H9 (cell line): ENCODE measurements at regions not wholly inside any gene's neighbourhood (a gene's known extent, or its start where the extent isn't known, plus 50 kb on each side); places are given as distances from the start of the nearest gene placed in this dataset.

Experiments used
- DNase-seq: peaks from one replicate; pipeline ENCODE4 v3.0.0-alpha.2; 2017
- H2AFZ ChIP-seq: one replicate; pipeline ENCODE4 v1.6.1; 2013; ENCODE audit warnings: mild to moderate bottlenecking, low read length, control low read depth, moderate library complexity
- H2AK5ac ChIP-seq: 2 replicates; pipeline ENCODE4 v1.6.1; 2013; ENCODE audit warnings: low read length, control low read depth, mixed read lengths; ENCODE audit not compliant: insufficient read length
- H2BK120ac ChIP-seq: one replicate; pipeline ENCODE4 v1.6.1; 2013; ENCODE audit warnings: low read depth, mild to moderate bottlenecking, low read length, control low read depth, inconsistent platforms; ENCODE audit not compliant: poor library complexity, severe bottlenecking
- H2BK12ac ChIP-seq: 2 replicates; pipeline ENCODE4 v1.6.1; 2013; ENCODE audit warnings: low read length, control low read depth, mixed read lengths, low read depth; ENCODE audit not compliant: insufficient read length
- H2BK15ac ChIP-seq: 2 replicates; pipeline ENCODE4 v1.6.1; 2013; ENCODE audit warnings: low read depth, low read length, control low read depth
- H2BK20ac ChIP-seq: one replicate; pipeline ENCODE4 v1.6.1; 2013; ENCODE audit warnings: low read depth, mild to moderate bottlenecking, low read length, control low read depth, inconsistent platforms; ENCODE audit not compliant: poor library complexity, severe bottlenecking
- H2BK5ac ChIP-seq: 2 replicates; pipeline ENCODE4 v1.6.1; 2013; ENCODE audit warnings: low read length, control low read depth, mixed read lengths; ENCODE audit not compliant: insufficient read length
- H3K14ac ChIP-seq: 2 replicates; pipeline ENCODE4 v1.6.1; 2013; ENCODE audit warnings: low read length, control low read depth; ENCODE audit not compliant: insufficient read depth
- H3K18ac ChIP-seq: 2 replicates; pipeline ENCODE4 v1.6.1; 2013; ENCODE audit warnings: low read depth, mild to moderate bottlenecking, mixed read lengths, low read length, control low read depth; ENCODE audit not compliant: insufficient read length
- H3K23ac ChIP-seq: 2 replicates; pipeline ENCODE4 v1.6.1; 2013; ENCODE audit warnings: low read length, control low read depth, mixed read lengths, low read depth; ENCODE audit not compliant: insufficient read length
- H3K23me2 ChIP-seq: 2 replicates; pipeline ENCODE4 v1.6.1; 2013; ENCODE audit warnings: low read depth, mild to moderate bottlenecking, mixed read lengths, low read length, control low read depth; ENCODE audit not compliant: insufficient read length, poor library complexity, severe bottlenecking
- H3K27ac ChIP-seq: 2 replicates; pipeline ENCODE4 v1.5.1; 2013; ENCODE audit warnings: low read length, control low read depth, mixed read lengths, low read depth; ENCODE audit not compliant: insufficient read length
- H3K27me3 ChIP-seq: 2 replicates; pipeline ENCODE4 v1.6.1; 2013; ENCODE audit warnings: low read length, control low read depth, inconsistent platforms; ENCODE audit not compliant: insufficient read depth
- H3K4ac ChIP-seq: 2 replicates; pipeline ENCODE4 v1.6.1; 2013; ENCODE audit warnings: low read depth, mild to moderate bottlenecking, control low read depth, inconsistent platforms, low read length, moderate library complexity
- H3K4me1 ChIP-seq: 2 replicates; pipeline ENCODE4 v1.6.1; 2013; ENCODE audit warnings: low read length, control low read depth, inconsistent platforms; ENCODE audit not compliant: insufficient read depth
- H3K4me2 ChIP-seq: 2 replicates; pipeline ENCODE4 v1.6.1; 2013; ENCODE audit warnings: low read length, control low read depth, mixed read lengths; ENCODE audit not compliant: insufficient read length, insufficient read depth
- H3K56ac ChIP-seq: 2 replicates; pipeline ENCODE4 v1.6.1; 2013; ENCODE audit warnings: low read depth, mild to moderate bottlenecking, mixed read lengths, low read length, control low read depth; ENCODE audit not compliant: insufficient read length
- H3K79me1 ChIP-seq: 2 replicates; pipeline ENCODE4 v1.6.1; 2013; ENCODE audit warnings: low read depth, mild to moderate bottlenecking, moderate library complexity, low read length, control low read depth, inconsistent platforms; ENCODE audit not compliant: insufficient read depth, poor library complexity, severe bottlenecking
- H3K79me2 ChIP-seq: 2 replicates; pipeline ENCODE4 v1.6.1; 2013; ENCODE audit warnings: low read length, control low read depth, inconsistent platforms; ENCODE audit not compliant: insufficient read depth
- H3K9ac ChIP-seq: 2 replicates; pipeline ENCODE4 v1.6.1; 2013; ENCODE audit warnings: low read length, control low read depth, mixed read lengths; ENCODE audit not compliant: insufficient read length; ENCODE audit errors: extremely low read depth
- H3K9me3 ChIP-seq: one replicate; pipeline ENCODE4 v1.6.1; 2013; ENCODE audit warnings: low read depth, low read length, inconsistent platforms; ENCODE audit not compliant: control insufficient read depth
- H3T11ph ChIP-seq: one replicate; pipeline ENCODE4 v1.6.1; 2013; ENCODE audit warnings: mild to moderate bottlenecking, low read length, control low read depth, inconsistent platforms
- H4K20me1 ChIP-seq: one replicate; pipeline ENCODE4 v1.6.1; 2013; ENCODE audit not compliant: control insufficient read depth, insufficient read length, insufficient read depth
- H4K5ac ChIP-seq: 2 replicates; pipeline ENCODE4 v1.6.1; 2013; ENCODE audit warnings: low read depth, mild to moderate bottlenecking, mixed read lengths, low read length, control low read depth; ENCODE audit not compliant: insufficient read length
- H4K8ac ChIP-seq: replicated peaks from 2 replicates; pipeline ENCODE4 v1.6.1; 2013; ENCODE audit warnings: low read length, control low read depth, mixed read lengths, low read depth; ENCODE audit not compliant: insufficient read length
- H4K91ac ChIP-seq: 2 replicates; pipeline ENCODE4 v1.6.1; 2013; ENCODE audit warnings: low read depth, mild to moderate bottlenecking, moderate library complexity, mixed read lengths, low read length, control low read depth; ENCODE audit not compliant: insufficient read length
- H3K27ac Mint-ChIP-seq, 3 experiments: 2 replicates in 2 of 3; 3 replicates in 1 of 3; pipeline ENCODE4 v1.8.0; 2020 to 2021; ENCODE audit warnings: mixed read lengths in 3 of 3, mild to moderate bottlenecking in 1 of 3, moderate library complexity in 1 of 3
- H3K27me3 Mint-ChIP-seq: 2 replicates; pipeline ENCODE4 v1.8.0; 2021; ENCODE audit warnings: low read depth, mild to moderate bottlenecking, moderate library complexity, mixed read lengths
- H3K36me3 Mint-ChIP-seq, 3 experiments: 2 replicates in 2 of 3; 3 replicates in 1 of 3; pipeline ENCODE4 v1.8.0; 2020 to 2021; ENCODE audit warnings: low read depth in 3 of 3, mixed read lengths in 3 of 3; ENCODE audit not compliant: insufficient read depth in 1 of 3
- H3K4me1 Mint-ChIP-seq, 2 experiments: 2 replicates each; pipeline ENCODE4 v1.8.0; 2020; ENCODE audit warnings: mixed read lengths in 2 of 2
- H3K4me3 Mint-ChIP-seq, 2 experiments: 2 replicates in 1 of 2; 3 replicates in 1 of 2; pipeline ENCODE4 v1.8.0; 2020 to 2021; ENCODE audit warnings: mild to moderate bottlenecking in 2 of 2, mixed read lengths in 2 of 2, moderate library complexity in 1 of 2
- H3K9me3 Mint-ChIP-seq, 2 experiments: 2 replicates in 1 of 2; 3 replicates in 1 of 2; pipeline ENCODE4 v1.8.0; 2020; ENCODE audit warnings: mild to moderate bottlenecking in 2 of 2, mixed read lengths in 2 of 2, moderate library complexity in 1 of 2
- WGBS: extraction: QIAGEN DNeasy Blood & Tissue Kit; methylation state at CpG from one replicate; pipeline ENCODE4 v1.1.7; 2013; ENCODE audit warnings: missing lambda C conversion rate, low lambda C conversion rate, mixed read lengths; ENCODE audit not compliant: insufficient read length; ENCODE audit errors: extremely low coverage; 5-methylcytosine and 5-hydroxymethylcytosine counted together
- TF ChIP-seq, protein P1 (sequence below): fragments of 200-600 bp; sonication (generic); conservative IDR thresholded peaks from 3 replicates; pipeline ENCODE4 v1.8.0; 2021; ENCODE audit warnings: antibody characterized with exemption, mild to moderate bottlenecking

DNA sequence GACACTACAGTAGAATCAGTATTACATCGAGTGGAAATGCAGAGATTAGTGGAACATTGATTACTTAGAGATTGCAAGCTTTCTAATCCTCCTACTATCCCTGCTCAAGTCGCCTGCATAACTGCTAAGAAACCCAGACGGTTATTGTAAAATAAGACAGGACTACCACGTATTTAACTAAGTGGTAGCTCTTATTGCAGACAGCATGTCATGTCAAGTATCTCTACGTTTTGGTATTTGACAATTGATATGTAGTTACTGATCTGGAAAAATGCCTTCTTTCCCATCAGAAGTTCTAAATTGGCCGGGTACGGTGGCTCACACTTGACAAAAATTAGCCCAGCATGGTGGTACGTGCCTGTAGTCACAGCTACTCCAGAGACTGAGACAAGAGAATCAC, 404.1 kb downstream of the CBLN2 start:
- no peak overlapping the region for H3K23ac ChIP-seq
- no peak overlapping the region for H3K27ac Mint-ChIP-seq
- no peak overlapping the region for H3K18ac ChIP-seq
- TF ChIP-seq, protein P1, sequence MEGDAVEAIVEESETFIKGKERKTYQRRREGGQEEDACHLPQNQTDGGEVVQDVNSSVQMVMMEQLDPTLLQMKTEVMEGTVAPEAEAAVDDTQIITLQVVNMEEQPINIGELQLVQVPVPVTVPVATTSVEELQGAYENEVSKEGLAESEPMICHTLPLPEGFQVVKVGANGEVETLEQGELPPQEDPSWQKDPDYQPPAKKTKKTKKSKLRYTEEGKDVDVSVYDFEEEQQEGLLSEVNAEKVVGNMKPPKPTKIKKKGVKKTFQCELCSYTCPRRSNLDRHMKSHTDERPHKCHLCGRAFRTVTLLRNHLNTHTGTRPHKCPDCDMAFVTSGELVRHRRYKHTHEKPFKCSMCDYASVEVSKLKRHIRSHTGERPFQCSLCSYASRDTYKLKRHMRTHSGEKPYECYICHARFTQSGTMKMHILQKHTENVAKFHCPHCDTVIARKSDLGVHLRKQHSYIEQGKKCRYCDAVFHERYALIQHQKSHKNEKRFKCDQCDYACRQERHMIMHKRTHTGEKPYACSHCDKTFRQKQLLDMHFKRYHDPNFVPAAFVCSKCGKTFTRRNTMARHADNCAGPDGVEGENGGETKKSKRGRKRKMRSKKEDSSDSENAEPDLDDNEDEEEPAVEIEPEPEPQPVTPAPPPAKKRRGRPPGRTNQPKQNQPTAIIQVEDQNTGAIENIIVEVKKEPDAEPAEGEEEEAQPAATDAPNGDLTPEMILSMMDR = no peak
- H3K79me2 ChIP-seq = no peaks in the 10 kb centered on the region
- no peak overlapping the region for H3K4ac ChIP-seq
- H3K23me2 ChIP-seq = no peaks in the 10 kb centered on the region
- H4K91ac ChIP-seq = no peak overlapping the region
- no peaks in the 10 kb centered on the region for H4K20me1 ChIP-seq
- no peak overlapping the region for H2AK5ac ChIP-seq
- H3K4me2 ChIP-seq = no peak overlapping the region
- H3K79me1 ChIP-seq = no peaks in the 10 kb centered on the region
- WGBS = no CpG with 5 or more reads among the region's 8 CpGs
- H2BK120ac ChIP-seq = no peak overlapping the region
- no peak overlapping the region for H2AFZ ChIP-seq
- H3K56ac ChIP-seq = no peak overlapping the region
- no peak overlapping the region for H2BK20ac ChIP-seq
- H4K8ac ChIP-seq = no peak overlapping the region
- H3K36me3 Mint-ChIP-seq = peaks cover 0 to 2% (median 0%) of the 10 kb centered on the region in 3 experiments; a peak in 2 of 7 replicates
- no peaks in the 10 kb centered on the region for H3K4me1 Mint-ChIP-seq
- H3K27me3 ChIP-seq = no peaks in the 10 kb centered on the region
- no peaks in the 10 kb centered on the region; a peak in 1 of 5 replicates for H3K9me3 Mint-ChIP-seq
- DNase-seq = no peak
- H3K9ac ChIP-seq = no peak overlapping the region
- no peak overlapping the region for H4K5ac ChIP-seq
- no peak overlapping the region for H3K4me3 Mint-ChIP-seq
- H3T11ph ChIP-seq = no peak overlapping the region
- H3K9me3 ChIP-seq = no peaks in the 10 kb centered on the region
- no peak overlapping the region for H2BK12ac ChIP-seq
- H2BK5ac ChIP-seq = no peak overlapping the region
- H3K27ac ChIP-seq = no peak overlapping the region
- H3K14ac ChIP-seq = no peak overlapping the region
- H3K27me3 Mint-ChIP-seq = no peaks in the 10 kb centered on the region
- H2BK15ac ChIP-seq = no peak overlapping the region
- H3K4me1 ChIP-seq = no peaks in the 10 kb centered on the region
